Fibroblast of lung (primary cell): ENCODE measurements at regions not wholly inside any gene's neighbourhood (a gene's known extent, or its start where the extent isn't known, plus 50 kb on each side); places are given as distances from the start of the nearest gene placed in this dataset.

ENCODE experiments used
- EZH2 ChIP-seq: IDR thresholded peaks from 2 replicates; pipeline ENCODE4 v1.5.1; 2012; ENCODE audit warnings: low read length, control low read depth, mild to moderate bottlenecking; ENCODE audit errors: missing control alignments
- TF ChIP-seq, protein P1 (sequence below), 2 donors: IDR thresholded peaks in 1 of 2; conservative IDR thresholded peaks in 1 of 2; 1 replicate in 1 of 2; 2 replicates in 1 of 2; pipeline ENCODE4 v1.5.1; 2011 to 2012; ENCODE audit warnings: low read length in 2 of 2, control low read depth in 1 of 2, inconsistent platforms in 1 of 2, low read depth in 1 of 2, mild to moderate bottlenecking in 1 of 2

DNA sequence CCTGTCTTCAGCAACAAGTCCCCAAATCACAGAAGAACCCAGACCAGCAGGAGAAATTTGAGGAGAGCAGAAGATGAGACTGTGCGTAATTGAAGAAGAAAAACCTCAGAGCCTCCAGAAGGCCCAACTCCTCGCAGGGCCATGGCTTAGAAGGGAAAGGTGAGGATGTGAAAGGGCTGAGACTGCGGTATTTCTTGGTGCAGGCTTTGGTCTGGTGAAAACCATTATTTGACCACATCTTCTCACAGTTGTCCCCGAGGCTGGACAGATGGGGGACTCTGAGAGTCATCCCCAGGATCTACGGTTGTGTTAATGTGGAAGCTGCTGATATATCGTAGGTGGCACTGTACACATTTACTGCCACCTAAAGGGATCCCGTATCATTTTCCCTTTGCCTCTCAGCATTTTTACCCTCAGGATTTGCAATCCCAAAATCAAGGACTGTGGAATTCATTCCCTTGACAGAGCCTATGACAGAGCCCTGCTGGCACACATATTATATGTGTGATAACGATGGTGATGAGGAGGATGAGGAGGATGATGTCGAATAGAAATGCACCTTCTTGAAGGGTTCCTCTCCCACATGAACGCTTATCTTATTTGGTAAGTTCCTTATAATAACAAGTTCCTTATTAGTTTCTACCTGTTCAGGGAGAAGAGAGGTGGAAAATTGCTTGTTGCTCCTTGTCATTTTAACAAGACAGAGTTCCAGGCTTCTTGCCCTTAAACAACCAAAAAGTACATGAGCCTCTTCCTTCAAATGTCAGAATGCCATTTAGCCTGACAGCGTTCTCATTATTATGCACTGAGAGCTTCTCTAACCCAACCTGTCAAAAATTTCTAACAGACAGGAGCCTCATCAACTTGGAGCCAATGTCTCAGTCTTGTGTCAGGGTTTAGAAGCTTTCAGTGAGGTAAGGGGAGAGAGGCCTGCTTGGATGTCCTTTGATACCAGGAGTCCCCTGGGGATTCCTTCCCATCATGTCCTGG lies 135.8 kb downstream of the PXDC1 start:
- TF ChIP-seq, protein P1, sequence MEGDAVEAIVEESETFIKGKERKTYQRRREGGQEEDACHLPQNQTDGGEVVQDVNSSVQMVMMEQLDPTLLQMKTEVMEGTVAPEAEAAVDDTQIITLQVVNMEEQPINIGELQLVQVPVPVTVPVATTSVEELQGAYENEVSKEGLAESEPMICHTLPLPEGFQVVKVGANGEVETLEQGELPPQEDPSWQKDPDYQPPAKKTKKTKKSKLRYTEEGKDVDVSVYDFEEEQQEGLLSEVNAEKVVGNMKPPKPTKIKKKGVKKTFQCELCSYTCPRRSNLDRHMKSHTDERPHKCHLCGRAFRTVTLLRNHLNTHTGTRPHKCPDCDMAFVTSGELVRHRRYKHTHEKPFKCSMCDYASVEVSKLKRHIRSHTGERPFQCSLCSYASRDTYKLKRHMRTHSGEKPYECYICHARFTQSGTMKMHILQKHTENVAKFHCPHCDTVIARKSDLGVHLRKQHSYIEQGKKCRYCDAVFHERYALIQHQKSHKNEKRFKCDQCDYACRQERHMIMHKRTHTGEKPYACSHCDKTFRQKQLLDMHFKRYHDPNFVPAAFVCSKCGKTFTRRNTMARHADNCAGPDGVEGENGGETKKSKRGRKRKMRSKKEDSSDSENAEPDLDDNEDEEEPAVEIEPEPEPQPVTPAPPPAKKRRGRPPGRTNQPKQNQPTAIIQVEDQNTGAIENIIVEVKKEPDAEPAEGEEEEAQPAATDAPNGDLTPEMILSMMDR (conservative IDR thresholded peaks at IDR 0.05 in 1 of 2, IDR thresholded peaks at IDR 0.05 in 1 of 2; ENCODE audit: low read depth in 1 of 2, low read length in 2 of 2) = no peak
- TF ChIP-seq EZH2 = no peak
